Stimulated activated CD4-positive, alpha-beta T cell treated with anti-CD3 and anti-CD28 coated beads, TNF-alpha, amount 100 ng/mL, for 1 hour (primary cell): ENCODE measurements at regions not wholly inside any gene's neighbourhood (a gene's known extent, or its start where the extent isn't known, plus 50 kb on each side); places are given as distances from the start of the nearest gene placed in this dataset.

Experiments used
- DNase-seq, 3 donors: peaks; one replicate each; pipeline ENCODE4 v3.0.0-alpha.2; 2020; ENCODE audit warnings: low read depth in 3 of 3, low spot score in 1 of 3

GRCh38 chr14:104339829-104340228, 201.4 kb downstream of the KIF26A start:
- DNase-seq, result no peak

DNA sequence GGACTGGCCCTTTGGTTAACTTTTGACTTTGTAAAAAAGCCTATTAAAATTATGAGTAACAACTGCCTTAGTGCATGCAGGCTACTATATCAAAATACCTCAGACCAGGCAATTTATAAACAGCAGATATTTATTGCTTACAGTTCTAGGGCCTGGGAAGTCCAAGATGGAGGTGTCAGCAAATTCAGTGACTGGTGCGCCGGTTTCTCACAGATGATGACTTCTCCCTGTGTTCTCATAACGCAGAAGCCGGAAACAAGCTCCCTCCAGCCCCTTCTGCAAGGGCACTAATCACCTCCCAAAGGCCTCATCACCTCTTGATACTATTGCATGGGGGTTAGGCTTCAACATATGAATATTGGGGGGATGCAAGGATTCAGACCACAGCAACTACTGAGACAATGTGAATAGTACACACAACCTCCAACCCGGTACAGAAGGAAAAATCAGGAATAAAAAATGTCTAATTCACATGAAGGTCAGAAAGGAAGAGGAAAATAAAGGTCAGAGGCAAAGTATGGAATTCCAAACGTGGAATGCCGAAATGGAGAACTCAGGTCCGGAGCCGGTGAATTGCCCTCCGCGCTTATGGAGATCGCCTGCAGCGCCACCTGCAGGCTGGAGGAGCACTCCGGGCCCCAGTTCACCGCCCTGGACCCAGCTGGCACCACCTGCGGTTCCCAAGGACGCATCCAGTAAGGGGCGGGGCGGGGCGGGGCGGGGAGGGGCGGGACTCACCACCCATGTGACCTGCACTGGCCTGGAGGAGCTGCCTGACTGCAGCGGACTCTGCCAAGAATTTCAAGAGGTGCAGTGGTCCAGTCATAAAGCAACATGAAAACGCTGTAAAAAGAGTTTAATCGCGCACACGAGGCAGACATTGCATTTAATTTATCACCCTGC, 203.4 kb downstream of the KIF26A start:
- no peak for DNase-seq

DNA sequence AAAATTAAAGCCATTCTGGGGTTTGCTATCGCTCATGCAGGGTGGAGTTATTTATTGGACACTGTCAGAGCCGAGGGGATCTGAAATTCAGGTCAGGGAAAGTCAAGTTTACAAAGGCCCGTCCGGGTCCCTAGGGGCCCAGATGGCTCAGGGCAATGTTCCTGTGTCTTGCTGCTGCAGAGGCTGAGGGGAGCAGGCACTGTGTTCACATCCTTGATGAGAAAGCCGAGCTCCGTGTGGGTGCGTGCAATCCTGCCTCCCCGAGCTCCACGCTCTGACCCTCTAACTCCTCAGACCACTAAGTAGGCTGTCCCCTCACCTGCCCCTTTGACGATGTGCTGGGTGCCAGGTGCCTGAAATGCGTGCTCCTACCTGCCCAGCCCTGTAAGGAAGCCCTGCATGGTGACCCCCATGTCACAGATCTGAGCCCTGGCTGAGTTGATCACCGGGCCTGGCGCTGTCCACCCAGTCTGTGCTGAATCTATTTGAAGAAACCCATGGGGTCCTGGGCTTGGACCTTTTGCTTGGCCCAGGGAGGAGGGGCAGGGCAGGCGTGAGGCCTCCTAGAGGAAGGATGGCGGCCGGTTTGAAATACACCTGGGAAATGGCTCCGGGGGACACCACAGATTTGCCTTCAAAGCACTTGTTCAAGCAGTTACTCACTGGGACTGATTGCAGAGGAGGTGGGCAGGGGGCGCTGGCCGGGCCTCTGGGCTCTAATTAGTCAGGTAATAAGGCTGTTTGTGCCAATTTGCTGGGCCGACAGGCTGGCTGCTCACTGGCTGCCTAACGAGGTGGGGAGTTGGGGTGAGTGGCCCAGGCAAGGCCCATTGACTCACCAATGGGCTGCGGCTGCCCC, 204.3 kb downstream of the KIF26A start:
- DNase-seq, result no peak

DNA sequence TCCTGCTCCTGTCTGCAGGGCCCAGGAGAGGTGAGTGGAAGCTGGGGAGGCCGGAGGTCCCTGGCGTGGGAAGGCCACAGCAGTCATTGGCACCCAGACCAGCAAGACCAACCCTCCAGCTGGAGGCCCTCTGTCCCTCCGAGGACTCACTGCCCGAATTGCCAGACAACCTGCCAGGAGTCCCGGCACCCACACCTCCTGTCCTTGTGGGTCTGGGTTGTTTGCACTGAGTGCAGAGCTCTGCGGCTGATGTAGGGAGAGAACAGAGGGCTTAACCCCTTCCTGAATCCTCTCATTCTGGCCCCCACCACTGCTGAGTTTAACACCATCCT, 204.9 kb downstream of the KIF26A start:
- DNase-seq, result no peak

DNA sequence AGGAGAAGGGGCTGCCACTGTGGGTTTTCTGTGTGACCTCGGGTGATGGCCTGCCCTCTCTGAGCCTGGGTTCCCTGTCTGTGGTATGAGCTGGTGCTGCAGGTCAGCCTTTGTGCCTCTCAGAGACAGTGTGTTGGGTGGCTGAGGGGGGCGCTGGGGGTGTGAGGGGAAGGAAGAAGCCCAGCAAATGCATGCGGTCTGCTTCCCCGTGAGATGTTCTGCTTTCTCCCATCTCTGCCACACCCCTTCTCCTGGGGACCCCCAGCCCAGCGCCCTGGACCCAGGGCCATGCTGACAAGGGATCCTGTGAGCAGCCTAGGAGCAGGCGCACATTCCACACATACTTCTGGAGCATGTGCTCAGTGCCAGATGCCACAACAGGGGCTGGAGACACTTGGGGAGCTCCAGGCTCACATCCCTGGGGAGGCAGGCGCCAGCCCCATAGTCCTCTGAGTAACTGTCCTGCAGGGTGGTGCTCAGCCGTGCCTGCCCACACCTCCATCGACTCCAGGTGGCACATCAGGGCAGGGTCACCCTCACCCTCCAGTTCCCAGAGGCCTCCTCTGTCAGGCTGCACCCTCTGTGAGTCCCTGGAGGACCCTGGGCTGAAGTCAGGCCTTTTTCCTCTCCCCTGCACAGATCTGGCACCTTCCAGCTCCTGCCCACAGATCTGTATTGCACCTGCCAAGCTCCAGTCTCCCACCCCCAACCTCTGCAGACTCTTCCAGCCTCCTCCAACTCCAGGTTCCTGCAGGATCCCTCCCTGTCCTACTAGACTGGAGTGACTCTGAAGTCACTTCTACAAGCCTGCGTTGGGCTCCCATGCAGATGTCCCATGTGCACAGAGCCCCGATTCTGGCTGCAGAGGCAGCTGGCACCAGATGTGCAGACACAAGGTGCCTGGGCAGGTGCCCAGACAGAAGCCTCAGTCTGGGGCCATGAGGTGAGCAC, 205.6 kb downstream of the KIF26A start:
- DNase-seq, result no peak

GRCh38 chr14:104344818-104345620, 206.6 kb downstream of the KIF26A start:
- DNase-seq, result no peak

DNA sequence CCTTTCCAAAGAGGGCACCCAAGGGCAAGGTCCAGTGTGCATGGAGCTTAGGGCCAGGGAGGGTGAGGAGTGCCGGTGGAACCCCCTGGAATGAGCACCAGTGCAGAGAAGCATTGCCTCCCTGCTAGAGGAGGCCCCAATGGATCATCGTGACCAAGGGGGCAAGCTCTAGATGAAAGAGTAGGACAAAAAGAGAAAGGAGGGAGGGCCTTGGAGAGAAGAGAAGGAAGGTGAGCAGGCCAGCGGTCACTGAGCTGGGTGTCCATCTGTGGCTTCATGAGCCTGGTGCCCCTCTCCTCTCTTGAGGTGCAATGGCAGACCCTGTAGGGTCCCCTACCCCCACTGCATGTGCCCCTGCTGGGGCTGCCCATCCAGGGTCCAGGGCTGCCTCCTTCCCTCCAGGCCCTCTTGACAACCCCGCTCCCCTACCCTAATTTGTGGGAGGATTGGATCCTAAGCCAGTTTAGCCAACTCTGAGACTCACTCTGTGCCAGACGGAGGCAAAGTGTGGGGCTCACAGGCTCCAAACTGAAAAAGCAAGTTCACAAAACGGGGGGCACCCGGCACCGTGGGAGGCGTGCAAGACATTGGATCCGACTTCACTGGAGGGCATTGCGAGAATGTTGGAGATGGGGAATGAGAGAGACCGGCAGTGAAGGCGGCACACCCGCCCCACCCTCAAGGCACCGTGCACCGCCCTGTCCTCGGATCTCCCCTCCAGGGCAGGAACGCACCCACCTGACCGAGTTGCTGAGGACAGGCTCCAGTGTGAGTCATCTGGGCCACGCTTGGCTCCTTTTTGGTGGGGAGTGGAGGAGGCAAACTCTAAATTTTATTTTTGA, 207.5 kb downstream of the KIF26A start:
- DNase-seq, result no peak

DNA sequence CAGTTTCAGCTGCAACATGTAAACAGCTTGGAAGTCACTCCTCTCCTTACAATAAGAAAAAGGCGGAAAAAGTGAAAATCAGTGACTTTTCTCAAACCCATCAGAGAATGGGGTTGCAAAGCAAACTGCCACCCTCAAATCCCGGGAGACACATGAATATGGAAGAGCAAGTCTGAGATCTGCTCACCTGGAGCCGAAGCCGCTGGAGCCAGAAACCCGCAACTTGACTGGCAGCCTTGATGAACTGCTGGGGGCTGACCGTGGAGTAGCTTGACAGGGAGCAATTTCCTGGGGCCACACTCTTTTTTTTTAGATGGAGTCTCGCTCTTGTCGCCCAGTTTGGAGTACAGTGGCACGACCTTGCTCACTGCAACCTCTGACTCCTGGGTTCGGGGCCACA, 208.2 kb downstream of the KIF26A start:
- DNase-seq, result no peak

DNA sequence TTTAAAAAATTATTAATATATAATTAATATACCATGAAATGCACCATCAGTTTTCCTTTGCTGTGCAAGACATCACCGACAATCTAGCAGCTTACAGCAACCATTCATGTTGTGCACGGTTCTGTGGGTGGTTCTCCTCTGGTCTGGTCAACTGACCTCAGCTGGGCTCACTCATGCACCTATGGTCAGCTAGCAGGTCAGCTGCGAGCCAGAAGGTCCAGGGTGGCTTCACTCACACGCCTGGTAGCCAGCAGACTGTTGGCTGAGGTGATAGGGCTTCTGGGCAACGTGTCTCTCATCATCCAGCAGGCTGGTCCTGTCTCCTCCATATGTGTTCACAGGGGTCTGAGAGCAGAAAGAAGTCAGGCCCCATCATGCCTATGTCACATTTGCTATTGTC, 210.4 kb downstream of the KIF26A start:
- DNase-seq, result no peak

- DNase-seq, result no peak
Measured at GRCh38 chr14:104349950-104350349, 211.6 kb downstream of the KIF26A start.

DNA sequence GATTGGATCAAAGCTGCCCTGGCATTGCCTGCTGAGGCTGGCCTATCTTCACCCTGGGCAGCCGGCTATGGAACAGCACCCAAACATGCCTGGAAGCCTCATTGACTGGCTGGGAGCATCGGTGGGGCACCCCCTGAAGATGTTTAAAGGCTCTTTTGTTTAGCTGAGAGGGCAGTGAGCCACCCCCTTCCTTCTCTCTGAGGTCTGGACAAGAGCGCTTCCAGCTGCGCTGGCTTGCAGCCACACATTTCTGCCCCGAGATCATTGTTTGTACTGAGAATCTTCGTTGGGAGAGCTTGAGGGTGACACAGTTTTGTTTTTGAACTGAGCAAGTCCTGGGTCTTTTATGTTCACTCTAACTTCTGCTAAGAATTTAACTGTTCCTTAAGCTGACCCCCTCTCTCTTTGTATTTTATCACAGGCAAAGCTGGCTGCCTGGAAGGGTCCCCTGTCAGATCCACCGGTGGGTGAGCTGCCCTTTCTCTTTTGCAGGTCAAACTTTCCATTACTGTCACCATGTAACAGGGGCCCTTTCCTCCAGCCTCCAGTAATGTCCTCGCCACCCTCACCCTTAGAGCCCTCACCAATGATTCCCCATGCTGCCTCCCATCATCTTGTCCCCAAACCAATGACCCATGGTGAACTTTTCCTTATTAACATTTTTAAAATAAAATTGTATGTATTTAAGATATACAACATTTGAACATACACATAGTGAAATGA, 212.2 kb downstream of the KIF26A start:
- DNase-seq, result no peak

- DNase-seq, result no peak
Measured at GRCh38 chr14:104351849-104352492, 213.6 kb downstream of the KIF26A start.

DNA sequence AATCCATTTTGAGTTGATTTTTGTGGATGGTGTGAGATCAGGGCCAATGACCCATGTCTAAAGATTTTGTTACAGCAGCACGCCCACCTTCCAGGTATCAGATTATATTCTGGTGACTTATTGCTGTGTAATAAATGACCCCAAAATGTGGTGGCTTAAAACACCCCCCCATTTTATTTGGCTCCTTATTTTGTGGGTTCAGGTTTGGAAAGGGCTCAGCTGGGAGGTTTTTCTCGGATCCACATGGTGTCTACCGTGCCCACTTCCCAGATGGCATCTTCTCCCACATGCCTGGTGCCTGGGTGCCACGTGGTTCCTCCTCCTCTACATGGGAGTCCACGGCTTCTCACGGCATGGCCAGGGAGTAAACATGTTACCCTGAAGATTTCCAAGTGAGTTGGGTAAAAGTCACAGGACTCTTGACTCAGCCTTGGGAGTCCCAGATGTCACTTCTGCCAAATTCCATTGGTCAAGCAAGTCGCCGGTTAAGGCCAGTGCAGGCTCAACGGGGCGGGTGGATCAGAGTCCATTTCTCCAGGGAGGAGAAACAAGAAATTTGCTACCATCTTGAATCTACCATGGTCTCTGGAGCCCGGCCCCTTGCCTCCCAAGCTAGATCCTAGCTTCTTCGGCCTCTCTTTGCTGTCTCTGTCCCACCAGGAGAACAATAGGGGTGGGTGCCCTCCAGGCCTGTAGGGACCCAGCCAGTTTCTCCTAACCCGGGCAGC, 214.3 kb downstream of the KIF26A start:
- no peak for DNase-seq

DNA sequence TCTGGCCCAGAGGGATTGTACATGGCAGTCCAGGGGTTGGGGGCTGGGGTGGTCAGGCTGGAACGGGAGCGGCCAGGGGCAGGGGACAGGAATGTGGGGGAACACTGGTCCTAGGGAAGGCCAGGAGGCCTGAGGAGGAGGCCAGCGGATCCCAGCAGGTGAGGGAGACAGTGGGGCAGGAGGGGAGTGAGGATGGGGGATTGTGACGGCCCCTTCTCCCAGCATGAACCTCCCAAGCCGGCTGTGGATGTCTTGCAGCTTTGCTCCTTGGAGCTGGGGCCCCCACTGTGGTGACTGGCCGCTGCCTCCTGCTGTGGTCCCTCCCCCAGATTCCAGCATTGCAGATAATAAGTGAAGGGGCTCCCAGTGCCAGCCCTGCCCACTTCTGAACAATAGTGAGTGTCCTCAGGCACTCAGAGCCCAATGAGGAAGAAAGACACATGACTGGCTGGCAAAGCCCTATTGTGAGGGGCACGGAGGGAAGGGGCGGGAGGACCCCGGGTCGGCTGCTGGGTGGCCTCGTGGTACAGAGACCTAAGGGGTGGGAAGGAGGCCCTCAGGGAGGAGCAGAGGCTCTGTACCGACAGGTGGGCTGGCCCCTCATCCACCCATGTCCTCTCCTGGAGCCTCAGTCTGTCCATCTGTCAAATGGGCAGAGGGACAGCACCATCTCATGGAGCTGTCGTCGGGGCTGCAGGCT, 215.0 kb downstream of the KIF26A start:
- no peak for DNase-seq

DNA sequence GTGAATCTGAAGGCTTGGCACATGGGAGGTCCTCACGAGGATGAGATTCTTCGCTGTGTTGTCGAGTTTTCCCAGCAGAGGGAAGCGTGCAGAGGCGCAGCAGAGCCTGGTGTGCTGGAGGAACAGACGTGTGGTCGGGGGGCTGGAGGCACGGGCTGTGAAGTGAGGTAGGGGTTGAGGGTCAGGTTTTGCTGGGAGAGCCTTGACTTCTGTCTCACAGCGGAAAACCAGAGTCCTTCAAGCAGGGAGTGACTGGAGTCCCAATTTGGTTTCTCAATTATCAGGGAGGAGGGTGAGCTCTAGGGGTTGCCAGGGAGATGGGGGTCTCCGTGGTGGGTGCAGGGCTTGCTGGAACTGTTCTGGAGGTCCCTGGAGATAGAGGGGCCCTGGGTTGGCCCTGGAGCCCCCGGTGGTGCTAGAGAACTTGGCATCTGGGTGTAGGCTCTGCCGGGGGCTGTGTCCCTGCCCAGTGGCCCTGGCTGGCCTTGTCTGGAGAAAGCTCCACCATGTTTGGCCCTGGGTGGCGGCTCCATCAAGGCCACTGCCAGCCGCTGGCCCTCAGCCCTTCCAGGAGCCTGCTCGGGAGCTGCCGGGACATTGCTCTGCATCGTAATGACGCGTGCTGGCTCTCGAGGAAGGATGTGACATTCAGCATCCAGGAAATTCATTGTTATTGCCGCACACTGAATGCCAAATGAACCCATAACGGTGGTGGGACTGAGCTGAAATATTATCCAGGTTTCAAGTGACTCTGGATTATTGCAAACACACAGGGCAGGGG, 215.7 kb downstream of the KIF26A start:
- no peak for DNase-seq
